Lower leg skin (tissue), 4 donors: ENCODE measurements at regions not wholly inside any gene's neighbourhood (a gene's known extent, or its start where the extent isn't known, plus 50 kb on each side); places are given as distances from the start of the nearest gene placed in this dataset.

Experiments used
- DNase-seq, 2 donors: peaks; one replicate each; pipeline ENCODE4 v3.0.0-alpha.2; 2019; ENCODE audit warnings: low spot score in 2 of 2
- H3K4me3 ChIP-seq: fragments of 200-600 bp; sonication (generic); 2 replicates; pipeline ENCODE4 v1.5.1; 2017; ENCODE audit warnings: mild to moderate bottlenecking, low read depth; ENCODE audit not compliant: poor library complexity, severe bottlenecking
- CTCF ChIP-seq, 3 donors: fragments of 450-650 bp; IDR thresholded peaks; one replicate each; pipeline ENCODE4 v1.5.1; 2016; ENCODE audit warnings: antibody characterized with exemption in 3 of 3, mild to moderate bottlenecking in 3 of 3, moderate library complexity in 2 of 3
- POLR2A ChIP-seq, 2 donors: fragments of 450-650 bp; IDR thresholded peaks; one replicate each; pipeline ENCODE4 v1.6.1; 2016 to 2017; ENCODE audit warnings: antibody characterized with exemption in 2 of 2, mild to moderate bottlenecking in 1 of 2, moderate library complexity in 1 of 2
- WGBS, 2 donors: methylation state at CpG; one replicate each; pipeline ENCODE4 v1.1.5; 2018; 5-methylcytosine and 5-hydroxymethylcytosine counted together
- intact Hi-C: fragments of 100-400 bp; cut with DNase I; formaldehyde crosslinking; loops from one replicate; pipeline ENCODE4 v1.15.0; 2023; ENCODE audit warnings: low total_unique reads

DNA sequence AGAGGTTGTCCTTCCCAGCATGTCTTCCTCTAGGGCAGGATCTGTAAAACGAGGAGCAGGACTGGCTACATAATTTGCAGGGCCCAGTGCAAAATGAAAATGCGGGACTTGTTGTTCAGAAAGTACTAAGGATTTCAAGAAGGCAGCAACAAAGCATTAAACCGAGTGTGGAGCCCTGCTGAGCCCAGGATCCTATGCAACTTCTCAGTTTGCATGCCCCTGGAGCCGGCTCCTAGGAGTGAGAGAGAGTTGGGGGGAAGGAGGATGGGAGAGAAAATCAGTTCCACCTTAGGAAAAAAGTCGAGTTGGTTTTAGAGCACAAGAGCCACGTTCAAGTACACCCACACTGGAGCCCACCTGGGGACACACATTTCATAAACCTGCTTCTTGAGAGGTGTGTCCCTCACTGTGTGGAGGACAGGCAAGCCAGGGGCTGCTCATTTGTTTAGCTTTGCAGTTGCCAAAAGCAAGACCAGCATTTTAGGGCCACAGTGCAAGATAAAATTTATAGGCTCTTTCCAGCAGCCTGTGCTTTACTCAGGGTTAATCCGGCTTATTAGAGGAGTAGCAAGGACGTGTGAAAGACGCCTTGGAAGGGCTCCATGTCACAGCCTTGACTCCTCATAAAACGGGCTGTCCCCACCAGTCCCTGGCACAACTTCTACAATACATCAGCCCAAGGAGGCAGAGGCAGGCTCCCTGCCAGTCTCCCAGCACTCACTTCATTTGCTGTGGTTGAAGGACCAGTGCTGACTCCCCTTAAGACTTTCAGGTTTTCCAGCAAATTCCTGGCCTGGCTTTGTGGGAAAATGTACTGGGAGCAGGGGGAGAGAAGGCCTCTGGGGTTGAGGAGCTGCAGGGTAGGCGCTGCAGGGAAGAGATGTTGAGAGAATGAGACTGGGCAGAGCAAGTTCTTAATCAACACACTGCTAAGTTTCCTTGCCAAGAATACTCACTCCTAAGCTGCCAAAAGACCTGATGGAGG is 159.7 kb upstream of the SEMA6A start:
- H3K4me3 ChIP-seq: no peak overlapping the region
- intact Hi-C loops: no loop called here
- 47 to 55% methylated on average over 11 of the region's 11 CpGs for WGBS, 2 donors
- no peak for TF ChIP-seq POLR2A (IDR thresholded peaks at IDR 0.05)
- no peak for TF ChIP-seq CTCF (IDR thresholded peaks at IDR 0.05)
- no peak for DNase-seq

- WGBS, 2 donors: 87 to 96% methylated on average over 2 of the region's 2 CpGs
- no peak overlapping the region for H3K4me3 ChIP-seq
- no peak for DNase-seq
- intact Hi-C loops: no loop called here
- TF ChIP-seq CTCF (IDR thresholded peaks at IDR 0.05): no peak
- TF ChIP-seq POLR2A (IDR thresholded peaks at IDR 0.05): no peak
These were observed 158.0 kb upstream of the SEMA6A start for GRCh38 chr5:116732591-116732990.

- intact Hi-C loops: no loop called here
These were observed 156.8 kb upstream of the SEMA6A start for GRCh38 chr5:116731432-116731831.

DNA sequence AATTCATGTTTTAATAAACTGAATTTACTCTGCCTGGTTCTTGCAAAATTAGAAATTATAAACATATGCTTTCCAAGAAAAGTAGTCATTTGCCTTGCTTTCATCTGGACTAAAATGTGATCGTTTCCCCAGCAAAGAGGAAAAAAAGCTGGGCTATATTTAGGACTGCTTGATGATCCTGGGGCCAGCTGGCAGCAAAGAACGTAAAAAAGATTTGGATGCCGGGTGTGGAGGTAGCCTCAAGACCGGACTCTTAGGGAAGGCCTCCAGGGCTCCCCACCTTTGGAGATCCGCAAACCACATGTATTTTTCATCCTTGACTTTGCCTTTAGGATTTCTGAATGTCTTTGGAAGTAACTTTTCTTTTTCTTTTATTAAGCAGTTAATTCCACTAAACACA is 156.1 kb upstream of the SEMA6A start:
- intact Hi-C loops: no loop called here
- WGBS, 2 donors: 47 to 63% methylated on average over 5 of the region's 5 CpGs
- TF ChIP-seq CTCF (IDR thresholded peaks at IDR 0.05) (no peak), POLR2A (IDR thresholded peaks at IDR 0.05) (no peak)
- no peak overlapping the region for H3K4me3 ChIP-seq
- DNase-seq: no peak

More at GRCh38 chr5:116731432-116731831, 156.8 kb upstream of the SEMA6A start:
- no peak overlapping the region for H3K4me3 ChIP-seq
- TF ChIP-seq POLR2A (IDR thresholded peaks at IDR 0.05) (no peak), CTCF (IDR thresholded peaks at IDR 0.05) (no peak)
- 71 to 80% methylated on average over 2 of the region's 2 CpGs for WGBS, 2 donors
- no peak for DNase-seq

DNA sequence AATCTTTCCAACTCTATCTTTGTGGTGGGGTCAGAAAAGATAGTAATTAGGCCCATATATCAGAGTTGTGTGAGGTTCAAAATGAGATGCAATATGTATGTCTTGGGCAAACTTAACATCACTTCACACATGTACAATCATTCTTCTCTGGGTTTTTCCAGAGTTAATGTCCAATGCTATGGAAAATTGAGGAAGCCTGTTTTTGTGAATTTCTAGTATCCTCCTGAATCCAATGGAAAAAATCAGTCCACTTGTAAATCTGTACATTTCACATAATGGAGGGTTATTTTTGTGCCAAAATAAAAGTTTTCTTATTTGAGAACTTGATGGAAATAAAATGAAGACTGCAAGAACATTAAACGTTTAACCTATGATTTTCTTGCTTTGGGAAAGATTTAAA is 155.6 kb upstream of the SEMA6A start:
- TF ChIP-seq POLR2A (IDR thresholded peaks at IDR 0.05): no peak
- no peak for TF ChIP-seq CTCF (IDR thresholded peaks at IDR 0.05)
- no peak for DNase-seq
- intact Hi-C loops: no loop called here
- WGBS, 2 donors: 48 to 68% methylated on average over 1 of the region's 1 CpG
- no peak overlapping the region for H3K4me3 ChIP-seq
